ENCODE measurements at regions not wholly inside any gene's neighbourhood (a gene's known extent, or its start where the extent isn't known, plus 50 kb on each side); places are given as distances from the start of the nearest gene placed in this dataset.

- TF ChIP-seq CTCF (IDR thresholded peaks at IDR 0.05) (no peak), POLR2A (IDR thresholded peaks at IDR 0.05) (no peak)
These were observed 404.4 kb upstream of the NECTIN3 start for GRCh38 chr3:110667216-110667615.

Data from Peyer's patch (tissue), 4 donors.